CD4-positive, alpha-beta memory T cell (primary cell): ENCODE measurements at regions not wholly inside any gene's neighbourhood (a gene's known extent, or its start where the extent isn't known, plus 50 kb on each side); places are given as distances from the start of the nearest gene placed in this dataset.
"Not testable (repeated sequence)": the region's sequence is repeated elsewhere in the genome, so short reads cannot be mapped to it uniquely, and the experiment has no call there.

Source experiments
- CTCF ChIA-PET: fragments of 350-600 bp; sonication (Branson Sonifier 250); formaldehyde crosslinking; loops from one replicate; lab custom pipeline; 2021; ENCODE audit warnings: inconsistent platforms; ENCODE audit not compliant: partially characterized antibody; lab: Charles Lee
- POLR2A ChIA-PET: fragments of 350-600 bp; sonication (Branson Sonifier 250); formaldehyde crosslinking; loops from one replicate; lab custom pipeline; 2021; ENCODE audit not compliant: partially characterized antibody; lab: Charles Lee
- DNase-seq, 5 donors: peaks; one replicate each; pipeline versions ENCODE4 v3.0.0 to v3.0.0-alpha.2; 2020 to 2022; ENCODE audit warnings: mixed read lengths in 1 of 5
- H3K27ac ChIP-seq: one replicate; pipeline ENCODE4 v1.7.0; 2013; ENCODE audit warnings: low read depth, low read length
- H3K27me3 ChIP-seq: 2 replicates; pipeline ENCODE4 v1.7.0; 2013; ENCODE audit warnings: mild to moderate bottlenecking, low read length, moderate library complexity; ENCODE audit not compliant: insufficient read depth
- H3K36me3 ChIP-seq: 2 replicates; pipeline ENCODE4 v1.7.0; 2013; ENCODE audit warnings: mild to moderate bottlenecking, low read length, moderate library complexity; ENCODE audit not compliant: insufficient read depth
- H3K4me1 ChIP-seq: 2 replicates; pipeline ENCODE4 v1.7.0; 2013; ENCODE audit warnings: mild to moderate bottlenecking, low read length, moderate library complexity; ENCODE audit not compliant: insufficient read depth
- H3K4me3 ChIP-seq, 2 donors: one replicate each; pipeline ENCODE4 v1.7.0; 2013; ENCODE audit warnings: low read length in 2 of 2, mild to moderate bottlenecking in 1 of 2
- H3K9me3 ChIP-seq, 2 donors: one replicate each; pipeline ENCODE4 v1.7.0; 2013; ENCODE audit warnings: low read length in 2 of 2, control low read depth in 1 of 2; ENCODE audit not compliant: control insufficient read depth in 1 of 2
- H3K27ac Mint-ChIP-seq, 7 donors: one replicate each; pipeline ENCODE4 v1.8.0; 2020 to 2021; ENCODE audit warnings: mixed read lengths in 7 of 7, mild to moderate bottlenecking in 6 of 7, inconsistent platforms in 3 of 7, moderate library complexity in 3 of 7
- H3K27me3 Mint-ChIP-seq, 2 donors: one replicate each; pipeline ENCODE4 v1.8.0; 2020 to 2021; ENCODE audit warnings: mixed read lengths in 2 of 2
- H3K36me3 Mint-ChIP-seq, 2 donors: one replicate each; pipeline ENCODE4 v1.8.0; 2020 to 2021; ENCODE audit warnings: mixed read lengths in 2 of 2, inconsistent platforms in 1 of 2, mild to moderate bottlenecking in 1 of 2
- H3K4me1 Mint-ChIP-seq, 4 donors: one replicate each; pipeline ENCODE4 v1.8.0; 2020 to 2021; ENCODE audit warnings: mixed read lengths in 4 of 4, mild to moderate bottlenecking in 1 of 4
- H3K4me3 Mint-ChIP-seq, 8 donors: one replicate each; pipeline ENCODE4 v1.8.0; 2020 to 2021; ENCODE audit warnings: mixed read lengths in 8 of 8, mild to moderate bottlenecking in 7 of 8, moderate library complexity in 6 of 8, inconsistent platforms in 3 of 8
- H3K9me3 Mint-ChIP-seq, 8 donors: one replicate each; pipeline ENCODE4 v1.8.0; 2020 to 2021; ENCODE audit warnings: mixed read lengths in 8 of 8, mild to moderate bottlenecking in 5 of 8, inconsistent platforms in 3 of 8, moderate library complexity in 1 of 8
- intact Hi-C: fragments of 100-400 bp; cut with micrococcal nuclease; formaldehyde crosslinking; loops from one replicate; pipeline ENCODE4 v1.15.1; 2023

DNA sequence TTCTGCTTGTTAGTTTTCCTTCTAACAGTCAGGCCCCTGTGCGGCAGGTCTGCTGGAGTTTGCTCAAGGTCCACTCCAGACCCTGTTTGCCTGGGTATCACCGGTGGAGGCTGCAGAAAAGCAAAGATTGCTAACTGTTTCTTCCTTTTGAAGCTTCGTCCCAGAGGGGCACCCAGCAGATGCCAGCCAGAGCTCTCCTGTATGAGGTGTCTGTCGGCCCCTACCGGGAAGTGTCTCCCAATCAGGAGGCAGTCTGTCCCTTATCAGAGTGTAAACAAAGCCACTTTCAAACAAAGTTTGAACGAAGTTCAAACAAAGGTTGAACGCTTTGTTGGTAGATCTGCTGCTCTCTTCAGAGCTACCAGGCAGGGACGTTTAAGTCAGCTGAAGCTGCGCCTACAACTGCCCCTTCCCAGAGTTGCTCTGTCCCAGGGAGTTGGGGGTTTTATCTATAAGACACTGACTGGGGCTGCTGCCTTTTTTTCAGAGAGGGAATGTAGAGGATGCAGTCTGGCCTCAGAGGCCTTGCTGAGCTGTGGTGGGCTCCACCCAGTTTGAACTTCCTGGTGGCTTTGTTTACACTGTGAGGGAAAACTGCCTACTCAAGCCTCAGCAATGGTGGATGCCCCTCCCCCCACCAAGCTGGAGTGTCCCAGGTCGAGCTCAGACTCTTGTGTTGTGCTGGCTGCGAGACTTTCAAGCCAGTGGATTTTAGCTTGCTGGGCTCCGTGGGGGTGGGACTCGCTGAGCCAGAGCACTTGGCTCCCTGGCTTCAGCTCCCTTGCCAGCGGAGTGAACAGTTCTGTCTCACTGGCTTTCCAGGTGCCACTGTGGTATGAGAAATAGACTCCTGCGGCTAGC, 401.8 kb downstream of the SRGAP2C start:
- ChIA-PET POLR2A (interaction anchor here (0.9 to 3.9 kb wide), 3 partner anchors 35 to 70 kb away, joined by 4 to 25 read pairs (median 6); no protein-coding TSS in a partner anchor), CTCF (interaction anchor here (1.4 kb wide), 1 partner anchor 67 kb away, joined by 5 read pairs; no protein-coding TSS in a partner anchor)
- Histone ChIP-seq H3K4me1 (peaks cover 34% of the 10 kb centered on the region), H3K4me3 (no peak overlapping the region), H3K36me3 (no peaks in the 10 kb centered on the region), H3K9me3 (no peaks in the 10 kb centered on the region), H3K27ac (no peak overlapping the region), H3K27me3 (no peaks in the 10 kb centered on the region)
- H3K4me1 Mint-ChIP-seq, result peaks cover 31 to 58% (median 41%) of the 10 kb centered on the region in 4 donors
- no peaks in the 10 kb centered on the region for H3K27me3 Mint-ChIP-seq
- peaks cover 8 to 52% (median 47%) of the 10 kb centered on the region in 8 donors for H3K9me3 Mint-ChIP-seq
- peak in 2 of 5 donors; percentile 8 to 13 for DNase-seq
- peak overlapping the region in 6 of 7 donors; percentile 13 to 83 (median 62) for H3K27ac Mint-ChIP-seq
- H3K36me3 Mint-ChIP-seq, result peaks cover 52 to 76% of the 10 kb centered on the region in 2 donors
- intact Hi-C loops, result loop anchor here (5.0 kb wide), 2 partner anchors 34 to 69 kb away; no protein-coding TSS in a partner anchor
- H3K4me3 Mint-ChIP-seq, result peak overlapping the region in 7 of 8 donors; percentile 29 to 76 (median 64)

DNA sequence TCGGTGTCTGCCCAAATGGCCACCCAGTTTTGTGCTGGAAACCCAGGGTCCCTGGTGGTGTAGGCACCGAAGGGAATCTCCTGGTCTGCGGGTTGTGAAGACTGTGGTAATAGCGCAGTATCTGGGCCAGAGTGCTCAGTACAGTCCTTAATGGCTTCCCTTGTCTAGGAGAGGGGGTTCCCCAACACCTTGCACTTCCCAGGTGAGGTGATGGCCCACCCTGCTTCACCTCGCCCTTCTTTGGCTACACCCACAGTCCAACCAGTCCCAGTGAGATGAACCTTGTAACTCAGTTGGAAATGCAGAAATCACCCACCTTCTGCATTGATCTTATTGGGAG, 402.4 kb downstream of the SRGAP2C start:
- H3K9me3 Mint-ChIP-seq, result peaks cover 9 to 46% (median 41%) of the 10 kb centered on the region in 8 donors
- H3K27me3 Mint-ChIP-seq, result no peaks in the 10 kb centered on the region
- peak overlapping the region in 4 of 8 donors; percentile 17 to 51 (median 34) for H3K4me3 Mint-ChIP-seq
- H3K4me1 ChIP-seq, result peaks cover 35% of the 10 kb centered on the region
- H3K36me3 Mint-ChIP-seq, result peaks cover 47 to 70% of the 10 kb centered on the region in 2 donors
- H3K4me1 Mint-ChIP-seq, result peaks cover 33 to 60% (median 44%) of the 10 kb centered on the region in 4 donors
- CTCF ChIA-PET, result interaction anchor here (1.4 kb wide), 1 partner anchor 68 kb away, joined by 5 read pairs; no protein-coding TSS in a partner anchor
- H3K27me3 ChIP-seq, result no peaks in the 10 kb centered on the region
- H3K27ac ChIP-seq, result no peak overlapping the region
- no peaks in the 10 kb centered on the region for H3K9me3 ChIP-seq
- no peak overlapping the region for H3K4me3 ChIP-seq
- intact Hi-C loops, result loop anchor here (5.0 kb wide), 2 partner anchors 35 to 70 kb away; no protein-coding TSS in a partner anchor
- no peak overlapping the region for H3K27ac Mint-ChIP-seq
- POLR2A ChIA-PET, result interaction anchor here (0.9 to 3.9 kb wide), 3 partner anchors 36 to 71 kb away, joined by 4 to 25 read pairs (median 6); no protein-coding TSS in a partner anchor
- DNase-seq, result no peak
- no peaks in the 10 kb centered on the region for H3K36me3 ChIP-seq

DNA sequence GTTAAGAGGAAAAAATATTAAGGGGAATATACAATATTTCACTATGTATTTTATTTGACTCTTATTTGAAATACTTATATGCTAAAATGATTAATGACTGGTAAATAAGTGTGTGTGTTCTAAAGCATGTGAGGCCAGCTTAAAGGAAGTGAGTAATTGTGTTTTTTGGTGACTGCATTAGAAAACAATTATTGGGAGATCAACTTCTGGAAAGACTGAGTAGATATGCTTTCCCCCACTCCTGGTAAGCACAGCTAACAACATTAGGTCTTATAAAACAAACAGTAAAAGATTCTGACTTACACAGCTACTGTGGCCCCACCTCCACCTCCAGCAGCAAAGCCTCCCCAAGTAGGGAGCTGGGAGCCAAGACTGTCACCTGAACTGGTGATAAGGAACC, 403.0 kb downstream of the SRGAP2C start:
- Histone ChIP-seq H3K9me3 (no peaks in the 10 kb centered on the region), H3K27ac (no peak overlapping the region), H3K4me1 (peaks cover 35% of the 10 kb centered on the region), H3K4me3 (no peak overlapping the region), H3K27me3 (no peaks in the 10 kb centered on the region), H3K36me3 (no peaks in the 10 kb centered on the region)
- ChIA-PET POLR2A (interaction anchor here (3.9 kb wide), 1 partner anchor 69 kb away, joined by 25 read pairs; no protein-coding TSS in a partner anchor), CTCF (interaction anchor here (1.4 kb wide), 1 partner anchor 68 kb away, joined by 5 read pairs; no protein-coding TSS in a partner anchor)
- peaks cover 33 to 62% (median 46%) of the 10 kb centered on the region in 4 donors for H3K4me1 Mint-ChIP-seq
- peaks cover 9 to 40% (median 35%) of the 10 kb centered on the region in 8 donors for H3K9me3 Mint-ChIP-seq
- intact Hi-C loops, result loop anchor here (5.0 kb wide), 2 partner anchors 35 to 70 kb away; no protein-coding TSS in a partner anchor
- DNase-seq, result no peak
- peak overlapping the region in 1 of 8 donors; percentile 51 for H3K4me3 Mint-ChIP-seq
- peaks cover 41 to 65% of the 10 kb centered on the region in 2 donors for H3K36me3 Mint-ChIP-seq
- H3K27ac Mint-ChIP-seq, result no peak overlapping the region
- no peaks in the 10 kb centered on the region for H3K27me3 Mint-ChIP-seq

DNA sequence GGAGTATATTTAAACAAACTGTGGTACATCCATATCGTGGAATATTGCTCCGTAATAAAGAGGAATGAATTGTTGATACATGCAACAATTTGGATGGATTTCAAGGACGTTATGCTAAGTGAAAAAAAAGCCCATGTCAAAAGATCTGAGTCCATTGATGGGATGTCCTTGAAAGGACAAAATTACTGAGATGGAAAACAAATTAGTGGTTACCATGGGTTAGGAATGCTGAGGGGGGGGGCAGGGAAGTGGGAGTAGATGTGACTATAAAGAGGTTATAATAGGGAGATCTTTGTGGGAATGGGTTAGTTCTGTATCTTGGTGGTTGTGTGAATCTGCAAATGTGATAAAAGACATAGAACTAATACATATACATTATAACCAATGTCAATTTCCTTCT, 409.3 kb downstream of the SRGAP2C start:
- Histone ChIP-seq H3K36me3 (no peaks in the 10 kb centered on the region), H3K9me3 (no peaks in the 10 kb centered on the region), H3K27me3 (no peaks in the 10 kb centered on the region), H3K4me3 (no peak overlapping the region), H3K4me1 (peaks cover 15% of the 10 kb centered on the region), H3K27ac (no peak overlapping the region)
- ChIA-PET POLR2A (no interaction called here), CTCF (no interaction called here)
- peaks cover 21 to 34% of the 10 kb centered on the region in 2 donors for H3K36me3 Mint-ChIP-seq
- peaks cover 15 to 28% (median 24%) of the 10 kb centered on the region in 4 donors for H3K4me1 Mint-ChIP-seq
- no peak for DNase-seq
- H3K27ac Mint-ChIP-seq, result peak overlapping the region in 2 of 7 donors; percentile 0 to 31
- peaks cover 0 to 10% (median 3%) of the 10 kb centered on the region in 8 donors for H3K9me3 Mint-ChIP-seq
- no peaks in the 10 kb centered on the region for H3K27me3 Mint-ChIP-seq
- intact Hi-C loops, result no loop called here
- H3K4me3 Mint-ChIP-seq, result no peak overlapping the region

DNA sequence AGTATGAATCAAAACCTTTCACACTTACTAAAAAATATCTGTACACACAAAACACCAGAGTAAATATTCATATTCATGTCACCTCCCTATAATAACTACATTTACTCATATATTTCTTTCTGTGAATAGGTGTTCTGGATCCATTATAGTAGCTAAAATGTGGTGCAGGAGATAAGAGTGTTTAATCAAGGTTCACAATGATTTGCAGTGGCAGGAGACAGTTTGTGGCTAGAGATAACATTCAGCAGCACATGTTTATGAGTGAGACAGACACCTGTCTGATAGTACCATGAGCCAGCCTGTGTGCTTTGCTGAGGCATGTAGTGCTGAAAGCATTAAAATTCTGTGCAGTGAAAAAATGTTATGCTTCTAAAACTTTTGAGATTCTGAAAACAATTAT, 410.3 kb downstream of the SRGAP2C start:
- peaks cover 0 to 10% (median 7%) of the 10 kb centered on the region in 8 donors for H3K9me3 Mint-ChIP-seq
- H3K4me3 Mint-ChIP-seq, result no peak overlapping the region
- ChIA-PET CTCF (no interaction called here), POLR2A (no interaction called here)
- H3K36me3 ChIP-seq, result no peaks in the 10 kb centered on the region
- peaks cover 15% of the 10 kb centered on the region for H3K4me1 ChIP-seq
- no peaks in the 10 kb centered on the region for H3K9me3 ChIP-seq
- H3K4me1 Mint-ChIP-seq, result peaks cover 15 to 26% (median 23%) of the 10 kb centered on the region in 4 donors
- peak overlapping the region in 4 of 7 donors; percentile 7 to 91 (median 65) for H3K27ac Mint-ChIP-seq
- no peak for DNase-seq
- no peaks in the 10 kb centered on the region for H3K27me3 ChIP-seq
- H3K4me3 ChIP-seq, result no peak overlapping the region
- H3K27me3 Mint-ChIP-seq, result no peaks in the 10 kb centered on the region
- H3K36me3 Mint-ChIP-seq, result peaks cover 26 to 34% of the 10 kb centered on the region in 2 donors
- no peak overlapping the region for H3K27ac ChIP-seq
- intact Hi-C loops, result no loop called here

DNA sequence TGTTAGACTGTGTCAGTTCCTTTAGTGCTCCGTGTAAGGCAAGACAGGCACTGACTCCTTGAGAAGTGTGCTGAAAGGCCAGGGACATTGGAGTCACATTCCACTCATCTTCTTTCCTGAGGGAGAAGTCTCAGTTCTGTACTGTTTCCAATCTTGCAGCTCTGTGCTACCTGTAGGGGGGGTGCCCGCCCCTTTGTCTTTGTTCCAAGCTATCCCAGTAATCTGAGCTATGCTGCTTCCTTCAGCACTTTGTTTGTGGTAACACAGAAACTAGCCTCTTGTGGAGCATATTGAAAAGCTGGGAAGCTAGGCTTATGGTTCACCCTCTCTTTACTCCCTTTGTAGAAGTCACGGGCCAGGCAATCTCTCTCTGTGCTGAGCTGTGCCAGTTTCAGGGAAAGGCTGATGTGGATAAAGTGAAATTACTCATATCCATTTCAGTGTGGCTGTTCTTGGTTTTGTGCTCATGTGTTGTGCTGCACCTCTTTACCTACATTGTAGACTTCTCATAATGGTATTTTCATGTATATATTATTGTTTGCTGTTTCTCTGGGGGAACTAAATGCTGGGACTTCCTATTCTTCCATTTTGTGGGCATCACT, 420.2 kb downstream of the SRGAP2C start:
- H3K36me3 ChIP-seq, H3K27me3 ChIP-seq, H3K27ac Mint-ChIP-seq, H3K27ac ChIP-seq, CTCF ChIA-PET, H3K27me3 Mint-ChIP-seq, intact Hi-C loops, DNase-seq, H3K4me1 Mint-ChIP-seq, POLR2A ChIA-PET, H3K4me3 Mint-ChIP-seq, H3K4me1 ChIP-seq, H3K4me3 ChIP-seq, H3K9me3 ChIP-seq: not testable (repeated sequence)
- H3K36me3 Mint-ChIP-seq, result peaks cover 26 to 32% of the 10 kb centered on the region in 2 donors
- peaks cover 0 to 40% (median 31%) of the 10 kb centered on the region in 8 donors for H3K9me3 Mint-ChIP-seq

DNA sequence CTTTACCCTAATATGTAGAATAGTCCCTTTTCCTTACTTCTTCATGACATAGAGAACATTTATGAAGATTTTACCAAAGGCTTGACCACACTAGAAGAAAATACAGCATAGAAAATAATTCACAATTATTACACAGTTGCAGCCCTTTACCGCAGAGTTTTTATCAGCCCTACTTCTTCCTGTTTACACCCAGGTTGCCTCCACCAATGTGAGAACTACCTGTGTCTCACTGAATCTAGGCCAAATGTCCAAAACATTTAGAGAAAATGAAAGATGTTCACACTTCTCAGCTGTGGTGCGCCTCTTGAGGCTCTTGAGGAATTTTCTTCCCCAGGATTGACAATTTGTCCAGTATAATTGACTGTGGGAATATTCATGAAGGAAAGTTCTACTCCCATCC, 422.7 kb downstream of the SRGAP2C start:
- H3K9me3 ChIP-seq, intact Hi-C loops, H3K27ac Mint-ChIP-seq, H3K36me3 Mint-ChIP-seq, H3K27me3 Mint-ChIP-seq, H3K4me1 ChIP-seq, H3K36me3 ChIP-seq, H3K4me1 Mint-ChIP-seq, H3K27me3 ChIP-seq, H3K4me3 ChIP-seq, H3K27ac ChIP-seq, CTCF ChIA-PET, POLR2A ChIA-PET, DNase-seq: not testable (repeated sequence)
- H3K4me3 Mint-ChIP-seq, result peak overlapping the region in 1 of 8 donors; percentile 51
- H3K9me3 Mint-ChIP-seq, result peaks cover 0 to 17% (median 9%) of the 10 kb centered on the region in 8 donors
